ENCODE measurements at regions not wholly inside any gene's neighbourhood (a gene's known extent, or its start where the extent isn't known, plus 50 kb on each side); places are given as distances from the start of the nearest gene placed in this dataset.

- no peak for TF ChIP-seq CTCF (IDR thresholded peaks at IDR 0.05)
- no peak for TF ChIP-seq POLR2A (IDR thresholded peaks at IDR 0.05)
Observed at GRCh38 chr2:64401529-64401880, 52.5 kb upstream of the LGALSL start.
